A549 (cell line): ENCODE measurements at regions not wholly inside any gene's neighbourhood (a gene's known extent, or its start where the extent isn't known, plus 50 kb on each side); places are given as distances from the start of the nearest gene placed in this dataset.
A peak's percentile ranks its signal among the peaks of the same experiment; 100 is the strongest.
"Not testable (repeated sequence)": the region's sequence is repeated elsewhere in the genome, so short reads cannot be mapped to it uniquely, and the experiment has no call there.

ENCODE experiments used
- ATAC-seq, 2 experiments: fragments of 200-7000 bp in 1 of 2; fragments of >200 bp in 1 of 2; cut with Nextera tagmentation in 1 of 2; cut with Tn5 transposase in 1 of 2; 3 replicates each; pipeline versions ENCODE4 v1.8.0 to v1.9.1; 2018 to 2020; ENCODE audit warnings: mild to moderate bottlenecking in 1 of 2, moderate library complexity in 1 of 2
- CTCF ChIA-PET: fragments of 300-600 bp; sonication (Branson Sonifier 250); formaldehyde crosslinking; extraction: SDS; loops from one replicate; lab custom pipeline; 2021; ENCODE audit warnings: antibody characterized with exemption, inconsistent platforms; lab: Yijun Ruan, JAX
- POLR2A ChIA-PET: fragments of 350-600 bp; formaldehyde crosslinking; extraction: SDS; loops from one replicate; lab custom pipeline; 2021; ENCODE audit warnings: antibody characterized with exemption, inconsistent platforms; lab: Yijun Ruan, JAX
- DNase-seq, 2 experiments: peaks; one replicate each; pipeline versions ENCODE4 v3.0.0 to v3.0.0-alpha.2; 2011 to 2016; ENCODE audit warnings: low read depth in 1 of 2, low spot score in 1 of 2
- FAIRE-seq: peaks from 2 replicates; lab custom pipeline; 2011; peaks lifted over from hg19 to GRCh38; lab: Jason Lieb, UNC
- H3K27ac ChIP-seq, 2 experiments: fragments of >200 bp; sonication (Bioruptor Twin); formaldehyde crosslinking; 3 replicates each; pipeline ENCODE4 v1.5.1; 2016 to 2017
- H3K4me1 ChIP-seq: fragments of >200 bp; sonication (Bioruptor Twin); formaldehyde crosslinking; 3 replicates; pipeline ENCODE4 v1.6.1; 2016
- H3K4me2 ChIP-seq: fragments of >200 bp; sonication (Bioruptor Twin); formaldehyde crosslinking; 3 replicates; pipeline ENCODE4 v1.6.1; 2016
- H3K4me3 ChIP-seq: fragments of >200 bp; sonication (Bioruptor Twin); formaldehyde crosslinking; 3 replicates; pipeline ENCODE4 v1.5.1; 2016
- H3K9me3 ChIP-seq: fragments of >200 bp; sonication (Bioruptor Twin); formaldehyde crosslinking; 3 replicates; pipeline ENCODE4 v1.6.1; 2016
- BHLHE40 ChIP-seq: IDR thresholded peaks from 2 replicates; pipeline ENCODE4 v1.6.1; 2012; ENCODE audit warnings: low read depth, low read length, inconsistent platforms
- CHD2 ChIP-seq: fragments of 150-350 bp; IDR thresholded peaks from 2 replicates; pipeline ENCODE4 v1.6.1; 2014; ENCODE audit warnings: low read length; ENCODE audit not compliant: partially characterized antibody
- CHD4 ChIP-seq: fragments of 200-600 bp; sonication (generic); IDR thresholded peaks from 2 replicates; pipeline ENCODE4 v1.6.1; 2016; ENCODE audit warnings: antibody characterized with exemption, mild to moderate bottlenecking, borderline replicate concordance
- CTCF ChIP-seq: fragments of >200 bp; sonication (Bioruptor Twin); formaldehyde crosslinking; IDR thresholded peaks from 3 replicates; pipeline ENCODE4 v1.5.1; 2016
- EHMT2 ChIP-seq: fragments of 200-600 bp; sonication (generic); IDR thresholded peaks from 2 replicates; pipeline ENCODE4 v1.6.1; 2016; ENCODE audit warnings: antibody characterized with exemption, low read depth, mild to moderate bottlenecking, moderate library complexity
- ELK1 ChIP-seq: fragments of 150-350 bp; IDR thresholded peaks from 2 replicates; pipeline ENCODE4 v1.6.1; 2014; ENCODE audit warnings: low read depth, mild to moderate bottlenecking, low read length
- EP300 ChIP-seq, 2 experiments: fragments of >200 bp; sonication (Bioruptor Twin); formaldehyde crosslinking; IDR thresholded peaks; 2 replicates in 1 of 2; 3 replicates in 1 of 2; pipeline ENCODE4 v1.6.1; 2016 to 2017
- FOSB ChIP-seq: fragments of 250-450 bp; sonication (Bioruptor Pico); IDR thresholded peaks from 2 replicates; pipeline ENCODE4 v1.5.0; 2020; ENCODE audit warnings: mild to moderate bottlenecking, moderate library complexity
- FOXS1 ChIP-seq: fragments of 250-450 bp; sonication (Bioruptor Pico); IDR thresholded peaks from 2 replicates; pipeline ENCODE4 v1.5.0; 2020; ENCODE audit warnings: mild to moderate bottlenecking, moderate library complexity
- GATA3 ChIP-seq: IDR thresholded peaks from 2 replicates; pipeline ENCODE4 v1.6.1; 2012; ENCODE audit warnings: borderline replicate concordance
- HDAC2 ChIP-seq: fragments of 200-600 bp; sonication (generic); IDR thresholded peaks from 2 replicates; pipeline ENCODE4 v1.6.1; 2016
- JUN ChIP-seq, 2 experiments: fragments of >200 bp; sonication (Bioruptor Twin); formaldehyde crosslinking; IDR thresholded peaks; 2 replicates in 1 of 2; 3 replicates in 1 of 2; pipeline ENCODE4 v1.6.1; 2016 to 2017
- JUNB ChIP-seq: fragments of >200 bp; sonication (Bioruptor Twin); formaldehyde crosslinking; IDR thresholded peaks from 2 replicates; pipeline ENCODE4 v1.6.1; 2016
- KDM1A ChIP-seq: fragments of 200-600 bp; sonication (generic); IDR thresholded peaks from 2 replicates; pipeline ENCODE4 v1.6.1; 2016; ENCODE audit warnings: low read depth, mild to moderate bottlenecking
- MAFK ChIP-seq: fragments of 450-650 bp; IDR thresholded peaks from 2 replicates; pipeline ENCODE4 v1.6.1; 2014; ENCODE audit not compliant: partially characterized antibody
- MAZ ChIP-seq: fragments of 150-350 bp; IDR thresholded peaks from 2 replicates; pipeline ENCODE4 v1.6.1; 2014; ENCODE audit warnings: antibody characterized with exemption, low read depth, low read length, borderline replicate concordance
- NPAS2 ChIP-seq: fragments of 250-450 bp; sonication (Bioruptor Pico); IDR thresholded peaks from 2 replicates; pipeline ENCODE4 v1.8.0; 2022; ENCODE audit warnings: mild to moderate bottlenecking, moderate library complexity, borderline replicate concordance
- POLR2AphosphoS2 ChIP-seq: conservative IDR thresholded peaks from 2 replicates; pipeline ENCODE4 v1.6.1; 2012; ENCODE audit warnings: low read length, improper control_type of control experiment, inconsistent platforms
- RARB ChIP-seq: fragments of 250-450 bp; sonication (Bioruptor Pico); IDR thresholded peaks from 2 replicates; pipeline ENCODE4 v1.8.0; 2021; ENCODE audit warnings: mild to moderate bottlenecking, moderate library complexity
- REST ChIP-seq: fragments of 200-600 bp; sonication (generic); IDR thresholded peaks from 2 replicates; pipeline ENCODE4 v1.6.1; 2016; ENCODE audit warnings: antibody characterized with exemption, mild to moderate bottlenecking, moderate library complexity
- RNF2 ChIP-seq: fragments of 200-600 bp; sonication (generic); IDR thresholded peaks from 2 replicates; pipeline ENCODE4 v1.6.1; 2016; ENCODE audit warnings: low read depth, mild to moderate bottlenecking, antibody characterized with exemption, moderate library complexity, borderline replicate concordance
- SMC3 ChIP-seq: fragments of >200 bp; sonication (Bioruptor Twin); formaldehyde crosslinking; IDR thresholded peaks from 3 replicates; pipeline ENCODE4 v1.6.1; 2018; ENCODE audit warnings: inconsistent platforms
- SREBF2 ChIP-seq: fragments of 450-650 bp; IDR thresholded peaks from 2 replicates; pipeline ENCODE4 v1.6.1; 2014; ENCODE audit warnings: mild to moderate bottlenecking, moderate library complexity
- ZFP36 ChIP-seq: fragments of 450-650 bp; IDR thresholded peaks from 2 replicates; pipeline ENCODE4 v1.6.1; 2014; ENCODE audit warnings: borderline replicate concordance; ENCODE audit not compliant: partially characterized antibody
- ZNF302 ChIP-seq: fragments of 250-450 bp; sonication (Bioruptor Pico); IDR thresholded peaks from 2 replicates; pipeline ENCODE4 v1.9.0; 2021; ENCODE audit warnings: inconsistent platforms, mild to moderate bottlenecking, moderate library complexity
- WGBS: methylation state at CpG from one replicate; pipeline ENCODE4 v1.1.6; 2017; ENCODE audit errors: missing lambda C conversion rate; 5-methylcytosine and 5-hydroxymethylcytosine counted together

GRCh38 chr5:97570242-97570641, 387.2 kb upstream of the RIOK2 start:
- Histone ChIP-seq H3K4me3 (no peak overlapping the region), H3K27ac (no peak overlapping the region), H3K9me3 (no peaks in the 10 kb centered on the region; the same call in 2 of the 3 replicates), H3K4me2 (no peak overlapping the region), H3K4me1 (no peaks in the 10 kb centered on the region)
- DNase-seq (no peak), FAIRE-seq (no peak), ATAC-seq (no peak)
- CTCF ChIA-PET = no interaction called here
- 15% methylated on average over 1 of the region's 1 CpG for WGBS
- POLR2A ChIA-PET = no interaction called here
- TF ChIP-seq ZFP36 = peak; percentile 73
- no peak for TF ChIP-seq KDM1A
- no peak for TF ChIP-seq ZNF302 (CRISPR knock-in tag)

- no peak overlapping the region for H3K4me2 ChIP-seq
- TF ChIP-seq CHD2 (no peak), SREBF2 (no peak), NPAS2 (CRISPR knock-in tag) (no peak), EP300 (IDR thresholded peaks at IDR 0.05) (no peak), JUN (IDR thresholded peaks at IDR 0.05) (no peak), SMC3 (no peak), JUNB (no peak), MAFK (no peak)
- TF ChIP-seq, all 56 proteins: peak for 0
- CTCF ChIA-PET = no interaction called here
- ATAC-seq = no peak
- DNase-seq = no peak
- FAIRE-seq = no peak
- Histone ChIP-seq H3K4me3 (no peak overlapping the region), H3K9me3 (no peaks in the 10 kb centered on the region; the same call in 2 of the 3 replicates), H3K4me1 (no peaks in the 10 kb centered on the region), H3K27ac (no peak overlapping the region)
- POLR2A ChIA-PET = no interaction called here
- 0% methylated on average over 1 of the region's 1 CpG for WGBS
These were observed 392.3 kb upstream of the RIOK2 start for GRCh38 chr5:97575322-97575721.

- no peak overlapping the region for H3K4me2 ChIP-seq
- no peaks in the 10 kb centered on the region for H3K4me1 ChIP-seq
- TF ChIP-seq CHD2 = no peak
- TF ChIP-seq REST = no peak
- no peak for TF ChIP-seq GATA3
- TF ChIP-seq RARB (CRISPR knock-in tag) = no peak
- no peak for TF ChIP-seq ELK1
- TF ChIP-seq CHD4 = no peak
- TF ChIP-seq CTCF = no peak
- TF ChIP-seq MAFK = no peak
- TF ChIP-seq MAZ = no peak
- TF ChIP-seq FOSB (CRISPR knock-in tag) = no peak
- no peak for TF ChIP-seq FOXS1 (CRISPR knock-in tag)
- no peak for TF ChIP-seq BHLHE40
- no peak for TF ChIP-seq POLR2AphosphoS2
- TF ChIP-seq NPAS2 (CRISPR knock-in tag) = no peak
- TF ChIP-seq HDAC2 = no peak
- TF ChIP-seq ZFP36 = no peak
- no peak for TF ChIP-seq EHMT2
- no peak for TF ChIP-seq ZNF302 (CRISPR knock-in tag)
- TF ChIP-seq SREBF2 = no peak
- no peak for TF ChIP-seq RNF2
- CTCF ChIA-PET = no interaction called here
- no peaks in the 10 kb centered on the region for H3K9me3 ChIP-seq
- POLR2A ChIA-PET = no interaction called here
- H3K27ac ChIP-seq = no peak overlapping the region
- 1% methylated on average over 2 of the region's 2 CpGs for WGBS
- DNase-seq (no peak), ATAC-seq (no peak), FAIRE-seq (no peak)
- H3K4me3 ChIP-seq = no peak overlapping the region
These were observed 393.9 kb upstream of the RIOK2 start for GRCh38 chr5:97576956-97577355.

GRCh38 chr5:97579977-97580376, 396.9 kb upstream of the RIOK2 start:
- WGBS = no CpG with 5 or more reads among the region's 29 CpGs
- H3K27ac ChIP-seq, H3K4me3 ChIP-seq, ATAC-seq, FAIRE-seq, CTCF ChIA-PET, POLR2A ChIA-PET, H3K4me1 ChIP-seq, H3K9me3 ChIP-seq, H3K4me2 ChIP-seq, DNase-seq: not testable (repeated sequence)
